Stimulated activated CD4-positive, alpha-beta T cell treated with anti-CD3 and anti-CD28 coated beads, Interleukin-15, amount 100 ng/mL, for 48 hours (primary cell): ENCODE measurements at regions not wholly inside any gene's neighbourhood (a gene's known extent, or its start where the extent isn't known, plus 50 kb on each side); places are given as distances from the start of the nearest gene placed in this dataset.
"Not testable (repeated sequence)": the region's sequence is repeated elsewhere in the genome, so short reads cannot be mapped to it uniquely, and the experiment has no call there.

Experiments
- DNase-seq, 2 donors: peaks; one replicate each; pipeline ENCODE4 v3.0.0-alpha.2; 2020; ENCODE audit warnings: low read depth in 2 of 2

GRCh38 chr2:146413086-146413610, 1431.7 kb upstream of the ACVR2A start:
- DNase-seq: no peak

GRCh38 chr2:146412625-146413024, 1432.2 kb upstream of the ACVR2A start:
- DNase-seq: no peak

- DNase-seq: not testable (repeated sequence)
These were observed 1439.2 kb upstream of the ACVR2A start for GRCh38 chr2:146405402-146406309.

GRCh38 chr2:146403546-146404160, 1441.2 kb upstream of the ACVR2A start:
- DNase-seq: not testable (repeated sequence)

GRCh38 chr2:146392631-146393030, 1452.2 kb upstream of the ACVR2A start:
- no peak for DNase-seq

- DNase-seq: no peak
These were observed 1452.6 kb upstream of the ACVR2A start for GRCh38 chr2:146392186-146392585.

GRCh38 chr2:146388757-146389156, 1456.1 kb upstream of the ACVR2A start:
- no peak for DNase-seq

- DNase-seq: no peak
These were observed 1458.7 kb upstream of the ACVR2A start for GRCh38 chr2:146386096-146386495.

- no peak for DNase-seq
These were observed 1459.8 kb upstream of the ACVR2A start for GRCh38 chr2:146385031-146385430.

- DNase-seq: no peak
These were observed 1468.2 kb upstream of the ACVR2A start for GRCh38 chr2:146376511-146377064.

- no peak for DNase-seq
These were observed 1470.3 kb upstream of the ACVR2A start for GRCh38 chr2:146374505-146374904.

GRCh38 chr2:146371364-146371763, 1473.5 kb upstream of the ACVR2A start:
- DNase-seq: not testable (repeated sequence)

- DNase-seq: no peak
These were observed 1474.0 kb upstream of the ACVR2A start for GRCh38 chr2:146370826-146371225.

- DNase-seq: no peak
These were observed 1478.6 kb upstream of the ACVR2A start for GRCh38 chr2:146366276-146366675.

- DNase-seq: no peak
These were observed 1479.8 kb upstream of the ACVR2A start for GRCh38 chr2:146365041-146365440.

GRCh38 chr2:146363731-146364130, 1481.1 kb upstream of the ACVR2A start:
- no peak for DNase-seq

- no peak for DNase-seq
These were observed 1493.1 kb upstream of the ACVR2A start for GRCh38 chr2:146351689-146352088.

GRCh38 chr2:146349334-146349733, 1495.5 kb upstream of the ACVR2A start:
- DNase-seq: no peak

GRCh38 chr2:146324951-146325350, 1519.9 kb upstream of the ACVR2A start:
- DNase-seq: no peak

GRCh38 chr2:146323564-146323963, 1521.3 kb upstream of the ACVR2A start:
- no peak for DNase-seq

- no peak for DNase-seq
These were observed 1523.7 kb upstream of the ACVR2A start for GRCh38 chr2:146321175-146321574.

- no peak for DNase-seq
These were observed 1526.9 kb upstream of the ACVR2A start for GRCh38 chr2:146317959-146318358.

- no peak for DNase-seq
These were observed 1531.9 kb upstream of the ACVR2A start for GRCh38 chr2:146312899-146313298.
